LHCN-M2 (cell line): ENCODE measurements at regions not wholly inside any gene's neighbourhood (a gene's known extent, or its start where the extent isn't known, plus 50 kb on each side); places are given as distances from the start of the nearest gene placed in this dataset.

Experiments used
- DNase-seq: peaks from one replicate; pipeline ENCODE4 v3.0.0-alpha.2; 2012; ENCODE audit warnings: low read depth

DNA sequence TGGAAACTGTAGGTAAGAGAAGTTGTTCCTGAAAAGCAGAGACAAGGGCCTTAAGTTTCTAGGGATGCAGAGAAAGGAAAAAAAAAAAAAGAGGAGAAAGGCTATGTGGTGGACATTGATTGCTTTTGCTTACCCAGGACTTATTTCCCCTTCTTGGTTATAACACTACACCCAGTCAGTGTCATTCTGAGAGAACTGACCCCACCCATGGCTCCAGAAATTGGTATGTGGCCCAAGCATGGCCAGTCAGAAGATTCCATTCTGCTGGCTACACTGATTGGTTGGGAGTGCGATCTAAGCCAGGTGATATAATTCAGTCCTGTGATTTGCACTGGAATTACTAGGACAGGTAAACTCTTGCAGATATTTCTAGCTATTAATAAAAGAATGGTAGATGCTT, 62.2 kb upstream of the EXOC4 start:
- DNase-seq, result no peak

DNA sequence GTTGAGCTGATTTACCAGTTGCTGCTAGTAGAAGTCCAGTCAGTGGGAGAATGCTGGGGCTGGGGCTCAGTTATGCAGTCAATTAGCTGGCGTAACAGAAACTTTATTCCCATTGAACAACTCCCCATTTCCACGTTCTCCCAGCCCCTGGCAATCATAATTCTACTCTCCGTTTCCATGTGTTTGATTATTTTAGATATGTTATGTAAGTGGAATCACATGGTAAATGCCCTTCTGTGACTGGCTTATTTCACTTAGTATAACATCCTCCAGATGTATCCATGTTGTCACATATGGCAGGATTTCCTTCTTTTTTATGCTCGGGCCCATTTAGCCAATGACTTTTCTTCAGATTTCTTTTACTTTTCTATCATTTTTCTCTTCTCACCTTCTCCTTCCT, 61.1 kb upstream of the EXOC4 start:
- DNase-seq, result no peak

DNA sequence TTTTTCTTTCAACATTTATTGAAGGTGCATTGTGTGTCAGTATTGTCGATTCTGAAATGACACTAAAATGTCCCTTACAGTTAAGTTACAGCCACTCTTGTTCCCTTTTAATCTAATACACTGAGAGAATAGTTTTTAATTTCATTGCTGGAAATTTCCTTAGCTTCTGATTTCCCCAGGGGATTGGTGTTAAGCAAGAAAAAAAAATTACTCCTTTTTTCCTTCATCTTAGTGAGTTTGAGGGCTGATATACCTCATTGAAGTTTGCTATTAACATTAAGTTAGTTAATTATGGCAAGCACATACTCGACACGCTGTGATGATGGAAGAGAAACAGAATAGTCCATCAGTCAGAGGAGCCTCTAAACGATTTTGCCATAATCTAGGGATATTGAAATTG, 57.0 kb upstream of the EXOC4 start:
- DNase-seq, result no peak

DNA sequence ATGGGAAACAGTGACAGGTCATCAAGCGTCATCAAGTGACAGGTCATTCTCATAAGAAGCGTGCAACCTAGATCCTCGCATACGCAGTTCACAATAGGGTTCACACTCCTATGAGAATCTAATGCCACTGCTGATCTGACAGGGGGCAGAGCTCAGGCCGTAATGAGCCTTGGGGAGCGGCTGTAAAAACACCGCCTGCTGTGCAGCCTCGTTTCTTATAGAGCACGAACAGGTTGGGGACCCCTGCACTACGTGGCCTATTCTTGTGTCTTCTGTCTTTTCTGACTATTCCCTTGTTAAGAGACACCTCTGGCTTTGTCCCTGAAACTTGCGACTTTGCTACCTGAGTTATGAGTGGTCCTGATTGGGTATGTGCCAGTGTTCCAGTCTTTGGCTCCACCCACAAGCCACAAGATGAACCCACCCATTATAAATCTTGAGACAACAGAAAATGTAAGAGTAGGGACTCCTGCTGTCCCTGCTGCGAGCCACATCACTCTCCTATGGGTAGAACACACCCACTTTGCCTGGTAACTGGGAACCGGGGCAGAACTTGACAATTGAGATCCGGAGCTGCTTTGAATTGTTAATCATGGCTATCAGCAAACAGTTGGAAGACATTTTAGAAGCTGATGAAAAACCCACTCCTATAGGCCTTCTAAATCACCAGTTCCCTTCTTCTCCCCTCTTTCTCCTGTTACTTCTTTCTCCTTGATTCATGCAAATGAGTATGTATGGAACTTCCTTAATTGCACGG, 55.8 kb upstream of the EXOC4 start:
- no peak for DNase-seq

DNA sequence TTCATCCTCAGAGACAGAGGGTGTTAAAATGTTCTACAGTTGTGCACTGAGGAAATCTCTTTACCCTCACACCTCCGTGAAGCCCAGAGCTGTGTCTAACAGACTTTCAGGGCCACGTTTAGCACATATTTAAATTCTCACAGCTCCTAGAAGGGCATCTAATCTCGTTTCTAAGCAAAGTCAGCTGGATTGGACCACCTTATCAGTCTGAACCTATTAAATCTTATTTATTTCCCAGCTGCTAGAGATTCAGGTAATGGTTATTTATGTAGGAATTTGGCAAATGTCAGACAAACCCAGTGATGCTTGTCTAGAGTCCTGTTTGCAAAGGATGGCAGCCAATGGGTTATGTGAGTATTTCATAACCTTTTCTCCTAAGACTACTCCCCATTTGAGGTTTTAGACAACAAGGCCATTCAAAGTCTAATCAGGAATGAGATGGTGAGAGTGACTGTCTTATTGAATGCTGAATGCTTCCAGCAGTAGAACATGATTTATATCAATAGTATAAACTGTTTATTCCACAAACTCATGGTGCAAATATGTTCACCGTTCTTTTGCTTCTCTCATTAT, 54.8 kb upstream of the EXOC4 start:
- no peak for DNase-seq

DNA sequence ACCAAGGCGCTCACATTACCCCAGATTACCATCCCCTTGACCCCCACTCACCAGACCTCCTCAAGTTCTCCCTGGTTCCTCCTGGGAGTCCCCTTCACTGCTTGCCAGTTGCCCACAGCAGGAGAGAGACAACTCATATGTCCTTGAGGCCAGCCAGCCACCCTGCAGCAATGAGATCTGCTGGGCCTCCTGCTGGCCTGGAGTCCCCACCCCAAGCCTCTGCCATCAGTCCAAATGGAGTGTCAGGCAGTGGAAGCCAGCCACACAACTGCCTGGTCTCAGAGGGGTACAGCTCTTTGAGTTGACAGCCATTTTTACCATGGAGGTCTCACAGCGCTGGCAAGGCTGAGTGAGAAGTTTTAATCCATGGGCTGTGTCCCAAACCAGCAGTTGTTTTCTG, 53.0 kb upstream of the EXOC4 start:
- no peak for DNase-seq

DNA sequence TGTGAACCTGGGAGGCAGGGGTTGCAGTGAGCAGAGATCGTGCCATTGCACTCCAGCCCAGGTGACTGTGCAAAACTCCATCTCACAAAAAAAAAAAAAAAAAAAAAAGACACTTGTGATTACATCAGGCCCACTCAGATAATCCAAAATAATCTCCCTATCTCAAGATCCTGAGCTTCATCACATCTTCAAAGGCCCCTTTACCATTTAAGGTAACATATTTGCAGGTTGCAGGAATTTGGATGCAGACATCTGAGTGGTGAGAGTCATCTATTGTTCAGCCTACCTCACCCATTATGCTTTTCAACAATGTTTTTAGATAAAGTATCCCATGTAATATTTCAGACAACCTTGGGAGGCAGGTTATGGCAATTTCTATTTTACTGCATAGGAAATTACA, 51.4 kb upstream of the EXOC4 start:
- no peak for DNase-seq

DNA sequence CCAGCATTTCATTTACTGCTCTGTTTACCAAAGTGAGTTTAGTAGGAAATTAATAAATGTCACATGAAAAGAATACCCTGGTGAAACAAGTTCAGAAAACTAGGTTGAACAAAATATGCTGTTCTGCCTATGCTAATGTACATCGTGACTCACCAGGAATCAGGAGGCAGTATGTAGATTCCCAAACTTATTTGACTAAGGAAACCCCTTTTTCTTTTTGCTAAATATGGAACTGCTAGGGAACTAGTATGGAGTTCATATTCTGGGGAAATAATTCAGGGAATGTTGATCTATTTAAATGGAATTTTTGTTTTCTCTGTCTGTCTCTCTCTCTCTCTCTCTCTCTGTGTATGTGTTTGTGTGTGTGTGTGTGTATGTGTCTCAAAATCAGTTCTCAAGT, 49.9 kb upstream of the EXOC4 start:
- DNase-seq, result no peak
